ENCODE measurements at regions not wholly inside any gene's neighbourhood (a gene's known extent, or its start where the extent isn't known, plus 50 kb on each side); places are given as distances from the start of the nearest gene placed in this dataset.

DNA sequence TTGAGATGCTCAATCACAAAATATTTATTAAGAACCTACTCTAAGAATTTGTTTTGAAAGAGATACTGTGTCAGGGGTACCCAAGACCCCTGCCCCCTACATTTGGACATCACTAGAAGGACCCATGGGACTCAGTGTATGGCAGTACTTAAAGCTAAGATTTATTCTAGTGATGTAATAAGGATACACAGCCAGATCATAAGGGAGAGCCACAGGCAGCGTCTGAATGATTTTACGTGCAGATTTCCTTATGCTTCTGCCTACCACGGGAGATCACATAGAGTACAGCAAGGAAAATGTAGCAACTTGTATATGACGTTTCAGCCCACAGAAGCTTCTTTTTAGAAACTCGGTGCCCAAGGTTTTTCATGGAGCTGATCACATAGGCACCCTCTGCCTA, 172.9 kb downstream of the DEPDC1B start:
- no peak overlapping the region for H3K4me3 ChIP-seq

GRCh38 chr5:60526336-60526875, 173.6 kb downstream of the DEPDC1B start:
- no peaks in the 10 kb centered on the region for H3K27me3 ChIP-seq
- H3K9me3 ChIP-seq = no peaks in the 10 kb centered on the region
- DNase-seq = no peak
- no peak for TF ChIP-seq POLR2A (IDR thresholded peaks at IDR 0.05)
- no peak for TF ChIP-seq EP300 (IDR thresholded peaks at IDR 0.05)
- TF ChIP-seq, protein P1, sequence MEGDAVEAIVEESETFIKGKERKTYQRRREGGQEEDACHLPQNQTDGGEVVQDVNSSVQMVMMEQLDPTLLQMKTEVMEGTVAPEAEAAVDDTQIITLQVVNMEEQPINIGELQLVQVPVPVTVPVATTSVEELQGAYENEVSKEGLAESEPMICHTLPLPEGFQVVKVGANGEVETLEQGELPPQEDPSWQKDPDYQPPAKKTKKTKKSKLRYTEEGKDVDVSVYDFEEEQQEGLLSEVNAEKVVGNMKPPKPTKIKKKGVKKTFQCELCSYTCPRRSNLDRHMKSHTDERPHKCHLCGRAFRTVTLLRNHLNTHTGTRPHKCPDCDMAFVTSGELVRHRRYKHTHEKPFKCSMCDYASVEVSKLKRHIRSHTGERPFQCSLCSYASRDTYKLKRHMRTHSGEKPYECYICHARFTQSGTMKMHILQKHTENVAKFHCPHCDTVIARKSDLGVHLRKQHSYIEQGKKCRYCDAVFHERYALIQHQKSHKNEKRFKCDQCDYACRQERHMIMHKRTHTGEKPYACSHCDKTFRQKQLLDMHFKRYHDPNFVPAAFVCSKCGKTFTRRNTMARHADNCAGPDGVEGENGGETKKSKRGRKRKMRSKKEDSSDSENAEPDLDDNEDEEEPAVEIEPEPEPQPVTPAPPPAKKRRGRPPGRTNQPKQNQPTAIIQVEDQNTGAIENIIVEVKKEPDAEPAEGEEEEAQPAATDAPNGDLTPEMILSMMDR (IDR thresholded peaks at IDR 0.05) = no peak
- H3K4me3 ChIP-seq = no peak overlapping the region
- intact Hi-C loops (cut with DNase I) = no loop called here
- H3K36me3 ChIP-seq = no peaks in the 10 kb centered on the region
- 16 to 62% (median 21%) methylated on average over 8 of the region's 8 CpGs for WGBS, 3 donors
- peaks cover 2% of the 10 kb centered on the region for H3K4me1 ChIP-seq (ENCODE audit: insufficient read depth)
- H3K27ac ChIP-seq = no peak overlapping the region

More for the DNA sequence above, 172.9 kb downstream of the DEPDC1B start:
- TF ChIP-seq, protein P1 (IDR thresholded peaks at IDR 0.05) = no peak
- no peak for TF ChIP-seq EP300 (IDR thresholded peaks at IDR 0.05)
- no peak for TF ChIP-seq POLR2A (IDR thresholded peaks at IDR 0.05)
- H3K27ac ChIP-seq = no peak overlapping the region
- H3K27me3 ChIP-seq = no peaks in the 10 kb centered on the region
- intact Hi-C loops (cut with DNase I) = no loop called here
- no peaks in the 10 kb centered on the region for H3K4me1 ChIP-seq (ENCODE audit: insufficient read depth)
- DNase-seq = no peak
- 53 to 94% (median 65%) methylated on average over 5 of the region's 5 CpGs for WGBS, 3 donors
- no peaks in the 10 kb centered on the region for H3K36me3 ChIP-seq
- H3K9me3 ChIP-seq = no peaks in the 10 kb centered on the region

GRCh38 chr5:60522292-60522905, 177.6 kb downstream of the DEPDC1B start:
- Histone ChIP-seq H3K4me3 (no peak overlapping the region), H3K36me3 (no peaks in the 10 kb centered on the region), H3K4me1 (ENCODE audit: insufficient read depth) (peaks cover 3% of the 10 kb centered on the region), H3K27ac (no peak overlapping the region), H3K9me3 (no peaks in the 10 kb centered on the region), H3K27me3 (no peaks in the 10 kb centered on the region)
- intact Hi-C loops (cut with DNase I) = no loop called here
- 87 to 95% (median 93%) methylated on average over 4 of the region's 4 CpGs for WGBS, 3 donors
- DNase-seq = no peak
- TF ChIP-seq EP300 (IDR thresholded peaks at IDR 0.05) (no peak), POLR2A (IDR thresholded peaks at IDR 0.05) (no peak)
- TF ChIP-seq, protein P1 (IDR thresholded peaks at IDR 0.05) = no peak

GRCh38 chr5:60521376-60522291, 178.3 kb downstream of the DEPDC1B start:
- H3K4me3 ChIP-seq = no peak overlapping the region
- no peaks in the 10 kb centered on the region for H3K36me3 ChIP-seq
- peaks cover 3% of the 10 kb centered on the region for H3K4me1 ChIP-seq (ENCODE audit: insufficient read depth)
- WGBS, 3 donors = 48 to 51% (median 48%) methylated on average over 5 of the region's 5 CpGs
- H3K9me3 ChIP-seq = no peaks in the 10 kb centered on the region
- H3K27me3 ChIP-seq = no peaks in the 10 kb centered on the region
- intact Hi-C loops (cut with DNase I) = no loop called here
- TF ChIP-seq, protein P1 (IDR thresholded peaks at IDR 0.05) = no peak
- TF ChIP-seq POLR2A (IDR thresholded peaks at IDR 0.05) (no peak), EP300 (IDR thresholded peaks at IDR 0.05) (no peak)
- H3K27ac ChIP-seq = no peak overlapping the region
- DNase-seq = no peak
